Spinal cord (tissue), 9 donors: ENCODE measurements at regions not wholly inside any gene's neighbourhood (a gene's known extent, or its start where the extent isn't known, plus 50 kb on each side); places are given as distances from the start of the nearest gene placed in this dataset.

ENCODE experiments used
- DNase-seq, 6 donors: peaks; one replicate each; pipeline versions ENCODE4 v3.0.0 to v3.0.0-alpha.2; 2013 to 2015; ENCODE audit warnings: low spot score in 6 of 6, low read depth in 4 of 6
- H3K27ac ChIP-seq: one replicate; pipeline ENCODE4 v1.5.1; 2013; ENCODE audit warnings: low read depth, low read length, control low read depth
- H3K27me3 ChIP-seq: one replicate; pipeline ENCODE4 v1.6.1; 2013; ENCODE audit warnings: low read length; ENCODE audit not compliant: control insufficient read depth, insufficient read depth
- H3K36me3 ChIP-seq: one replicate; pipeline ENCODE4 v1.6.1; 2013; ENCODE audit warnings: low read length; ENCODE audit not compliant: control insufficient read depth, insufficient read depth
- H3K4me1 ChIP-seq: one replicate; pipeline ENCODE4 v1.6.1; 2013; ENCODE audit warnings: low read length; ENCODE audit not compliant: control insufficient read depth, insufficient read depth
- H3K4me3 ChIP-seq: one replicate; pipeline ENCODE4 v1.5.1; 2013; ENCODE audit warnings: low read depth, low read length, control low read depth
- H3K9me3 ChIP-seq: one replicate; pipeline ENCODE4 v1.6.1; 2013; ENCODE audit warnings: low read length; ENCODE audit not compliant: control insufficient read depth, insufficient read depth
- WGBS: methylation state at CpG from one replicate; pipeline ENCODE4 v1.1.5; 2013; ENCODE audit warnings: missing lambda C conversion rate; ENCODE audit not compliant: insufficient coverage; 5-methylcytosine and 5-hydroxymethylcytosine counted together
- donor health status: healthy.

GRCh38 chr1:87202922-87203655, 125.6 kb upstream of the LMO4 start:
- Histone ChIP-seq H3K36me3 (no peaks in the 10 kb centered on the region), H3K9me3 (no peaks in the 10 kb centered on the region), H3K27ac (no peak overlapping the region), H3K27me3 (no peaks in the 10 kb centered on the region), H3K4me3 (no peak overlapping the region), H3K4me1 (peaks cover 3% of the 10 kb centered on the region)
- 78% methylated on average over 15 of the region's 16 CpGs for WGBS
- no peak for DNase-seq

DNA sequence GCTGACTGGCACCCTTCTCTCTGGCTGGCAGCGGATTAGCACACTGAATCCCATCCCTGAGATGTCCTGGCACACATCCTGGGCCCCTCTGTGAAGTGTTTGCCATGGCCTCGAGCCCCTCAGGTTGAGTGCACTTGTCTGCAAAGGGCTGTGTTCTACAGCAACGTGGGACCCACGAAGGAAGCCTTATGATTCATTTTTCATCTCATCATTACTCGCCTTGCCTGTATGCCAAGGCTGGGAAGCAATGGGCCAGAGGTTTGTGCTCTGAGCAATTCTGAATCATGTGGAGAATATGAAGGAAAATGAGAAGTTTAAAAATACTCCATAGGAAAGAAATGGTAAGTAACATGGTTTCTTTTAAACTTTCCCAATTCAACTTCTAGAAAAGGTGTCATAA, 124.8 kb upstream of the LMO4 start:
- no peaks in the 10 kb centered on the region for H3K27me3 ChIP-seq
- peak in 1 of 6 donors; percentile 23 for DNase-seq
- 70% methylated on average over 2 of the region's 5 CpGs for WGBS
- H3K9me3 ChIP-seq: no peaks in the 10 kb centered on the region
- H3K27ac ChIP-seq: no peak overlapping the region
- H3K4me1 ChIP-seq: peaks cover 3% of the 10 kb centered on the region
- no peaks in the 10 kb centered on the region for H3K36me3 ChIP-seq
- H3K4me3 ChIP-seq: no peak overlapping the region

DNA sequence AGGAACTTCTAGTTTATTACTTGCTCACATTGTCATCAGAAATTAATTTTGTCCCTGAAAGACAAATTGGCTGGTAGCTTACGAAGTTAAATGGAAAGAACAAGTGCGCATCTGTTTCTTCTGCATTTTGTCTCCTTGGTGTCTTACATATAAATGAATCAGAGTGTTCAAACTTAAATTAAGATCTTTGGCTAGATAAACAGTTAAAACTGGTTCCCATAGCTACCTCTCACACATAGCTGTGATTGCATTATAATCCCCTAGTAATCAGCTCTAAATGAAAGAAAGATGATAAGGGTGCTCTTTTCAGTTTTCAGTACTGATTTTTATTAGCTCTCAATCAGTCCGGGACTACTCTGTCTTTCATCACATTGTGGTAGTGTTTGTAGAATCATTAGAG, 124.2 kb upstream of the LMO4 start:
- no peak overlapping the region for H3K4me3 ChIP-seq
- H3K36me3 ChIP-seq: no peaks in the 10 kb centered on the region
- WGBS: 80% methylated on average over 1 of the region's 3 CpGs
- DNase-seq: peak in 2 of 6 donors; percentile 30 to 59
- no peaks in the 10 kb centered on the region for H3K27me3 ChIP-seq
- H3K9me3 ChIP-seq: no peaks in the 10 kb centered on the region
- H3K27ac ChIP-seq: no peak overlapping the region
- H3K4me1 ChIP-seq: peaks cover 3% of the 10 kb centered on the region

DNA sequence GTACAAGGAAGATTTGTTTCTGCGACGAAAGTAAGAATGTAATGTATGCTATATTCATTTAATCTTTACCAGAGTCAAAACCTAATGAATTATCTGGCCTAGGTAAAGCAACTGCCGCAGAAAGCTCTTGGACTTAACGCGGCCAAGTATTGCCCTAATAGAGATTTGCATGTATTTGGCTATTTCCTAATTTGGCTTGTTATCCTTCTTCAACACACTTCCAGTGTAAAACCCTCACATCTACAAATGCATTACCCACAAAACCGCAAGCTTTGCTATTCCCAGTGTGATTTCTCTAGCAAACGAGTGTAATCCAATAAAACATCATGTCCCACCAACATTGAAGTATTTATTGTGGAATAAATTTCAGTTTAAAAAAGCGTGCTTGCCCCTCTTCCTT, 123.8 kb upstream of the LMO4 start:
- H3K27me3 ChIP-seq: no peaks in the 10 kb centered on the region
- no peaks in the 10 kb centered on the region for H3K36me3 ChIP-seq
- no CpG with 5 or more reads among the region's 8 CpGs for WGBS
- H3K4me3 ChIP-seq: no peak overlapping the region
- peak in 2 of 6 donors; percentile 16 for DNase-seq
- peaks cover 3% of the 10 kb centered on the region for H3K4me1 ChIP-seq
- H3K27ac ChIP-seq: no peak overlapping the region
- H3K9me3 ChIP-seq: no peaks in the 10 kb centered on the region

DNA sequence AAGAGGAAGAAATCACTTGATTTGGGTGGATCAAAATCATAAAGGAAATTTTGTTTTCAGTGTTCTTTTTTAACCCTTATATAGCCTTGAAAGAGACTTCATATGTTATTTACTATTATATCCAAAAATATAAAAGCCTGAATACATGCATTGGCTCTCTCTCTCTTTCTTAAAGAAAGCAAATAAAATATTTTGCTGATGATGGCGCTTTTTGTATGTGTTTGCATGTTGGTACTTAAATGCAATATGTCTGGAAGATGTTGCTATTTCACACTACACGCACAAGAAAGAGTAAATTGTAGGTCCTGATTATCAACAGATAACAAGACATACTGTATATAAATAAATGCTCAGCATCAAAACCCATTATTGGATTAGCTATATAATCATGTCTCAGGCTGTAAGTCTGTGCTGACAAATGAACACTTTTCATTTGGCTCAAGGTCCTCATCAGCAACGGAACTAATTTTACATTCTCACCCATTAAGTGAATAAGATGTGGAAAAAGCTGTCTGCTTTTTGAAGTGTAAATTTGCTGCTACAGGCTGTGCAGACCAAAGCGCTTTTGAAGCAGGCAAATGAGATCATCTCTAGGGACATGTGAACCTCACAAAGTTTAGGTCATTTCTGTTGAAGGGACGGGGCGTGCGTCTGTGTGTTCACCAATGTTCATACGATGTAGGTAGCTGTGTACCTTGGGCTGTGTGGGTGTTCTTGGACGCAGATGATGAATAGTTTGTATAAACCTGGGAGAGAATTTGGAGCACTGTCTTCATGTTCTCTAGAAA, 122.4 kb upstream of the LMO4 start:
- Histone ChIP-seq H3K9me3 (no peaks in the 10 kb centered on the region), H3K27me3 (no peaks in the 10 kb centered on the region), H3K4me1 (peaks cover 3% of the 10 kb centered on the region), H3K36me3 (no peaks in the 10 kb centered on the region), H3K4me3 (no peak overlapping the region), H3K27ac (no peak overlapping the region)
- 86% methylated on average over 6 of the region's 9 CpGs for WGBS
- DNase-seq: peak in 2 of 6 donors; percentile 6 to 43

GRCh38 chr1:87208080-87208479, 120.6 kb upstream of the LMO4 start:
- Histone ChIP-seq H3K4me3 (no peak overlapping the region), H3K27ac (no peak overlapping the region), H3K36me3 (no peaks in the 10 kb centered on the region), H3K27me3 (no peaks in the 10 kb centered on the region), H3K4me1 (peaks cover 3% of the 10 kb centered on the region), H3K9me3 (no peaks in the 10 kb centered on the region)
- DNase-seq: no peak
- 95% methylated on average over 2 of the region's 2 CpGs for WGBS

- Histone ChIP-seq H3K27me3 (no peaks in the 10 kb centered on the region), H3K27ac (no peak overlapping the region), H3K9me3 (no peaks in the 10 kb centered on the region), H3K4me1 (peaks cover under 1% of the 10 kb centered on the region), H3K4me3 (no peak overlapping the region), H3K36me3 (no peaks in the 10 kb centered on the region)
- no peak for DNase-seq
- WGBS: 100% methylated on average over 3 of the region's 4 CpGs
These were observed 119.7 kb upstream of the LMO4 start for GRCh38 chr1:87208931-87209330.

- 94% methylated on average over 2 of the region's 3 CpGs for WGBS
- H3K27me3 ChIP-seq: no peaks in the 10 kb centered on the region
- H3K4me1 ChIP-seq: no peaks in the 10 kb centered on the region
- H3K9me3 ChIP-seq: no peaks in the 10 kb centered on the region
- no peaks in the 10 kb centered on the region for H3K36me3 ChIP-seq
- no peak for DNase-seq
- no peak overlapping the region for H3K27ac ChIP-seq
- H3K4me3 ChIP-seq: no peak overlapping the region
These were observed 118.5 kb upstream of the LMO4 start for GRCh38 chr1:87210151-87210550.

GRCh38 chr1:87212431-87213134, 116.1 kb upstream of the LMO4 start:
- Histone ChIP-seq H3K4me1 (no peaks in the 10 kb centered on the region), H3K27ac (no peak overlapping the region), H3K9me3 (no peaks in the 10 kb centered on the region), H3K4me3 (no peak overlapping the region), H3K27me3 (no peaks in the 10 kb centered on the region), H3K36me3 (no peaks in the 10 kb centered on the region)
- DNase-seq: peak in 1 of 6 donors; percentile 61
- 78% methylated on average over 2 of the region's 6 CpGs for WGBS
